ENCODE measurements at regions not wholly inside any gene's neighbourhood (a gene's known extent, or its start where the extent isn't known, plus 50 kb on each side); places are given as distances from the start of the nearest gene placed in this dataset.

DNA sequence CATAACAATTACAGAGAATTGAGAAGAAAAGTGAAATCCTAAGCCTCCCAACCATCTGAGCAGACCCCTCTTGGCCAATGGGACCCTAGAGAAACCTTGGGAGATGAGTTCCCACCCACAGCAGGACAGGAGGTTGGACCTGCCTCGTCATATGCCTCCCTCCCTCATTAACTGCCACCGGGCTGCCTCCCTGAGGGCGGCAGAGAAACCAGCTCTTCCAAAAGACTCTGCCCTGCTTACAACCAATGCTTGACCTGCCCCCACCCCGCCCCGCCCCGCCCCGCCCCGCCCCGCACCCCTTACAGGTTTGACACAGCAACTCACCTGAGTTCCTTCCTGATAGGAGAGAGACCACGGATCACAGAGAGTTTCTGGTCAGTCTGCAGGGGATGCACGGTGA, 86.1 kb downstream of the ADRA2C start:
- DNase-seq (ENCODE audit: low read depth) = no peak

DNA sequence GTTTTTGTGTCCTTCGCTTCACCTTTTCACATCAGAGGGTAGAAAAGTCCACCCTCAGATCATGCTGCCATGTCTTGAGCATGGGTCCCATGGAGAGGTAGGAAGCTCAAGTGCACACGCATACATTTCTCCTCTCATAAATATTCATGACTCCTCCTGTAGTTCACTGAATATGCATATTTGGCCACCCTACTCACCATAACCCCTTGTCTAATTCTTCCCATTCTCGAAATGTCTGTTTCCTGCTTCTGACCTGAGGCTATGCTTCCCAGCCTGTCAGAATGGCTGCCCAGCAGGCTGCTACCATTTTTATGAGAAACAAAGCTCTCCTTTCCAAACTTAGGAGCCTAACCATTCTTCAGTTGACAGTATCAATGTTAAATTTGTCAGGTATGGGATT, 86.5 kb downstream of the ADRA2C start:
- no peak for DNase-seq (ENCODE audit: low read depth)

DNA sequence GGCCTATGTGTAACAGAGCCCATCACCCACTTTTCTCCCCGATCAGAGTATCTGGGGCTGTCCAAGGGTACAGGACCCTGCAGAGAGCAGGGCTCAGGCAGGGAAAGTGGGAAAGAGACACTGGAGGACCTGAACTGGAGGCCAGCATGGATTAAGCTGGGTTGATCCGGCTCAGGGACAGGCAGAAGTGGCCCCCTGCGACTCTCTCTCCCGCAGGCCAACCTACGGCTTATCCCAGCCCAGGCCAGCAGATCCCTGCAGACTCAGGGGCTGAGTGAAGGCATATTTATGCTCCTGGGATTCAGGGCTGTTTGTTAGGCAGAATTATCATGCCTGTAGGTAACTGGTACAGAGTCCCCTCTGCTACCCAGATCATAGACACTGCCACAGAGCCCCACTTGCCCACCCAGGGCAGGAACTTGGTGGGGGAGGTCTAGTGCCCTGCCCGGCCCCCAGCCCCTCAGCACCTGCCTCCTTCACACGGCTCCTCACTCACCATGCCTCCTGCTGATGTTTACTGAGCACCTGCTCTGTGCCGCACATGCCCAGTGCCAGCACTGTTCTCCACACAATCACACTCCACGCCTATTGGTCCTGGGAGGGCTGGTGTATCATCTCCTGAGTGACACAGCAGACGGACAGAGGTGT, 87.3 kb downstream of the ADRA2C start:
- no peak for DNase-seq (ENCODE audit: low read depth)

DNA sequence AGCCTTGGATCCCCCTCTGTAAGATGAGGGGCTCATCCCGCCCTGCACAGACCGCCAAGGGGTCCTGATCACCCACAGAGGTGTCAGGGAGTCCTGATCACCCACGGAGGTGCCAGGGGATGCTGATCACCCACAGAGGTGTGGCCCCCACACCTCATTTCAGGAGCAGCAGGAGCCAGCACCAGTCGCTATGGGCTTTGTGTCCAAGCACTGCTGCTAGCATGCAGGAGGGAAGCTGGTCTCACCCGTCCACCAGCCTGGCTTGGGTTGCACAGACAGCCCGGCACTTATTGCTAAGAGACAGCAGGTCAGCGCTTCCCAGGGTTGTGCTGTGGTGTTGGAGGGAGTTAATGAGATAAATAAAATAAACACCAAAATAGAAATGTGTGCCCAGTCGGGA, 88.5 kb downstream of the ADRA2C start:
- DNase-seq (ENCODE audit: low read depth) = no peak

DNA sequence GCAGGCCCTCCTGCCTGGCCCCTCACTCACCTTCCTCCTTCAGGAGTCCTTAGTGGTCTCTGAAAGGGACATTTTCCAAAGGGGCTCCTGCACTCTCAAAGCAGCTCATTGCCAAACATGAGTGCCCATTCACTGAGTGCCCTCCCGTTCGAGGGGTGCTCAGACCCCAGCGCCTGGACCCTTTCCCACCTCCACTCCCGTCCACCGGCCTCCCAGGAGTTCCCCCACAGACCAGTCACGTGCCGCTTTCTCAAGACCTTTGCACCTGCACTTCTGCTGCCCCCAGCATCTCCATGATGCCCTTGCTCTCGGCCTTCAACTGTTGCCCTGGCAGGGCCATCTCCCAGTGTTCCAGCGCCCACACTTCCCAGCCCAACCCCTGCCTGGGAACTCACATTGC, 89.5 kb downstream of the ADRA2C start:
- DNase-seq (ENCODE audit: low read depth) = no peak

DNA sequence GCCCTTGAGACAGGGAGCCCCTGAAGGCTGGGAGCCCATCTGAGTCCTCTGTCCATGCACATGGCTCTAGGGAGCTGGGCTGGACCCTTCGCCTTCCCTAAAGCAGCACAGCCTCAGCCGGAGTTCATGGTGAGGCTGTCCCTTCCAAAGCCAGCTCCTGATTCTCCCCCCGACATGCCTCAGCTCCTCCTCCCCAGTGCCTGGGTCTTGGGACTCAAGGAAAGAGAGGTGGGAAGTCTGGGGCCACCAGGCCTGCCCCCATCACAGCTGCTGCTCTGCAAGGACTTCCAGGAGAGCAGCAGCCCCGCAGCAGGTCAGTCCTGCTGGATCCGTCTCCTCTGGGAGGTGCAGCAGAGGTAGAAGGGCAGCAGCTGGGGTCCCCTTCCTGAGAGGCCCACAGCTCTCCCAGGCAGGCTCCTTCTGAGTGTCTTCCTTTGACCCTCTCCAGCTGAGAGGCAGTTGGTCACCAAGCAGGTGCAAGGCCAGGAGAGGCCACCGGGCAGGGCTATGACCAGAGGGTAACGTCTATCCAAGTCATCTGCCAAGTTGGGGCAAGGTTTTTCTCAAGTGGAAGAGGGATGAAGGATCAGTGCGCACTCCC, 90.5 kb downstream of the ADRA2C start:
- no peak for DNase-seq (ENCODE audit: low read depth)

DNA sequence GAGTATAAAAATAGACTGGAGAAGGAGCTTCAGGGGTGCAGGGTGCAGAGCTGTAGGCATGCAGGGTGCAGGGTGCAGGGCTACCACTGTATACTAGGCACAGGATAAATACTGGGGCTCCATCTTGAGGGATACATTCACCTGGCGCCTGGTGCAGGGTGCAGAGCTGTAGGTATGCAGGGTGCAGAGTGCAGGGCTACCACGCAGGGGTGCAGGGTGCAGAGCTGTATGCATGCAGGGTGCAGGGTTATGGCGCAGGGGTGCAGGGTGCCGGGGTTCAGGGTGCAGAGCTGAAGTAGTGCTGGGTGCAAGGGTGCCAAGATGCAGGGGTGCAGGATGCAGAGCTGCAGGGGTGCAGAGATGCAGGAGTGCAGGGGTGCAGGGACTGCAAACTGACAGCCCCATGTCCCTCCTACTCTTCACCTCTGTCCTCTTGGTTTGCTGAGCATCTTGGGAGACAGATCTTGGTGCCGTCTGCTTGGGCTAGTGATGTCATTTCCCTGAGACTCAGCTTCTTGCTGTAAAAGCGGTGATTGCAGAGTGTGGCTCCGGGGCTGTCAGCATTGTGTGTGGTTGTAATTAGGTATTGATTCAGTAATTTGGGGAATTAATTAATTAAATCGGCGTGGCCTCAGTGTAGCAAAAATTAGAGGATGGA, 91.2 kb downstream of the ADRA2C start:
- DNase-seq (ENCODE audit: low read depth) = no peak

DNA sequence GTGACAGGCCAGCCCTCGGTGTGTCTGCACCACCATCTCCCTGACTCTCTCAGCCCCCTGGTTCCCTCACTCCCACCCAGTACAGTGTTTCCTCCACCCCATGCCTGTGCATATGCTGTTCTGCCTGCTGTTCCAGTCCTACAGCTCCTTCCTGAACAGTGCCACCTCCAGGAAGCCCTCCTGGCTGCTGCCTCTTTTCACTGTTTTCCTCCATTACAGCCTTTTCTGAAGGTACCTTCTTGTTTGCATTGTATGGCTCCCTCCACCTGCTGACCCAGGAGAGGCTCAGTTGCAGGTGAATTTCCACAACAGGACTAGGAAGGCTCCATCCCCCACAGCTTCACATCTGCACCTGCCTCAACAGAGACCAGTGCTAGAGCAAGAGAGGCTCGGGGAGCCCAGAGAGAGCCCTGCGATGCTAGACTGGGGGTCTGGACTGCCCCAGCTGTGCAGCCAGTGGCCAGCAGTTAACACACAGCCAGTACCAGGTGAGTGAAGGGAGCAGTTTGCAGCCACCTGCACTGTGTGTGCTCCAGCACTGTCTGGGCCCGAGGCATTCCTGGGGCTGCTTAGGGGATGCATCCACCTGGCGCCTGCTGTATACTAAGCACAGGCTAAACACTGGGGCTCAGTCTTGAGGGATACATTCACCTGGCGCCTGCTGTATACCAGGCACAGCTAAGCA, 92.0 kb downstream of the ADRA2C start:
- DNase-seq (ENCODE audit: low read depth) = no peak

DNA sequence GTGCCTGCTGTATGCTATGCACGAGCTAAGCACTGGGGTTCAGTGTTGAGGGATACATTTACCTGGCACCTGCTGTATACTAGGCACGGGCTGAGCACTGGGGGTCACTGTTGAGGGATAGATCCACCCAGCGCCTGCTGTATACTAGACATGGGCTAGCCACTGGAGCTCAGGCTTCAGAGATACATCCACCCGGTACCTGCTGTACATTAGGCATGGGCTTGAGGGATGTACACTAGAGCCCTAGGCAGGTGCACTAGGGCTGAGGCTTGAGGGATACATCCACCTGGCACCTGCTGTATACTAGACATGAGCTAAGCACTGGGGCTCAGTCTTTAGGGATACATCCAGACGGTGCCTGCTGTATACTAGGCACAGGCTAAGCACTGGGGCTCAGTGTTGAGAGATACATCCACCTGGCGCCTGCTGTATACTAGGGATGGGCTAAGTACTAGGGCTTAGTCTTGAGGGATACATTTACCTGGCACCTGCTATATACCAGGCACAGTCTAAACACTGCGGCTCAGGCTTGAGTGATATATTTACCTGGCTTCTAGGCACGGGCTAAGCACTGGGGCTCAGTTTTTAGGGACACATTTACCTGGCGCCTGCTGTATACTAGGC, 92.7 kb downstream of the ADRA2C start:
- no peak for DNase-seq (ENCODE audit: low read depth)

DNA sequence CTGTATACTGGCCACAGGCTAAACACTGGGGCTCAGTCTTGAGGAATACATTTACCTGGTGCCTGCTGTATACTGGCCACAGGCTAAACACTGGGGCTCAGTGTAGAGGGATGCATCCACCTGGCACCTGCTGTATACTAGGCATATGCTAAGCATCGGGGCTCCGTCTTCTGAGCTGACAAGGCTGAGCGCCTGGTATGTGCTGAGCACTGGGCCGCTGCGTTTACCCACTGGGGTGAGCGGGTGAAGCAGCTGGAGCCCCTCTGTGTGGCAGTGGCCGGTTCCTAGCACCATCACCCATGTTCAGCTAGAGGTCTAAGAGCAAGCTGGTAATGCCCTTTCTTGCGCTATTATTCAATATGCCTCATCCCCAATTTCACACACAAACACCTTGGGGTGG, 93.4 kb downstream of the ADRA2C start:
- no peak for DNase-seq (ENCODE audit: low read depth)

DNA sequence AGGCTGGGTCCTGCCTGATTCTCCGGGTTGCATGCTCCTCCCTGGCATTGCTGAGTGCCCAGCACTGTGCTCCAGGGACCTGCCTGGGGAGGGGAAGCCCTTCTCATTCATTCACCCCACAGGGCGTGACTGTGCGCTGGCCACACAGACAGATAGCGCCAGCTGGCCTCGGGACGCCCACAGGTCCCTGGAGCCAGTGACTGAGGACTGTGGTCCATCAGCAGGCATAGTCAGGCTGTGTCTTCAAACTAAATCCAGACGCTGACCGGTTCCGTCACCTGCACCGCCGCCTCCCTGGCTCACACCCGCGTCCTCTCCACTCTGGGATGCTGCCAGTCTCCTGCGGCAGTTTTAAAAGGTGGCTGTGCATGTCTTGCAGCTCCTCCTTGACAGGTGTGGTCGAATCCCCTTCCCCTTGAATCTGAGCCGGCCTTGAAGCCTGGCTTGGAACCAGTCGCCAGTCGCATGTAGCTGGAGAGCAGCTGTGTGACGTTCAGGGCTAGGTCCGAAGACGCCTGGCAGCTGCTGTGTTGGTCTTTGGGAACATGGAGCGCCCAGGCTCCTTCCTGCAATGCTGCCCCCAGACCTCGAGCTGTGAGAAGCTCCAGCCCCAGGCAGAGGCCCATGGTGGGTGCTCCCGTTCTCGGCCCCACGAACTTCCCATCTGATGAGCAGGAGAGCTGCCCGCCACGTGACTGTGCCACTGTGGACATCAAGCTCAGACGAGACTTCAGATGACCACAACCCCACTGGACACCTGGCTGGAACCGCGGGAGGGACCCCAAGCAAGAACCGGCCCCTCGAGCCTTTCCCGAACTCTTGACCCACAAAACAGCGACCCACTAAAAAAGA, 94.1 kb downstream of the ADRA2C start:
- no peak for DNase-seq (ENCODE audit: low read depth)

DNA sequence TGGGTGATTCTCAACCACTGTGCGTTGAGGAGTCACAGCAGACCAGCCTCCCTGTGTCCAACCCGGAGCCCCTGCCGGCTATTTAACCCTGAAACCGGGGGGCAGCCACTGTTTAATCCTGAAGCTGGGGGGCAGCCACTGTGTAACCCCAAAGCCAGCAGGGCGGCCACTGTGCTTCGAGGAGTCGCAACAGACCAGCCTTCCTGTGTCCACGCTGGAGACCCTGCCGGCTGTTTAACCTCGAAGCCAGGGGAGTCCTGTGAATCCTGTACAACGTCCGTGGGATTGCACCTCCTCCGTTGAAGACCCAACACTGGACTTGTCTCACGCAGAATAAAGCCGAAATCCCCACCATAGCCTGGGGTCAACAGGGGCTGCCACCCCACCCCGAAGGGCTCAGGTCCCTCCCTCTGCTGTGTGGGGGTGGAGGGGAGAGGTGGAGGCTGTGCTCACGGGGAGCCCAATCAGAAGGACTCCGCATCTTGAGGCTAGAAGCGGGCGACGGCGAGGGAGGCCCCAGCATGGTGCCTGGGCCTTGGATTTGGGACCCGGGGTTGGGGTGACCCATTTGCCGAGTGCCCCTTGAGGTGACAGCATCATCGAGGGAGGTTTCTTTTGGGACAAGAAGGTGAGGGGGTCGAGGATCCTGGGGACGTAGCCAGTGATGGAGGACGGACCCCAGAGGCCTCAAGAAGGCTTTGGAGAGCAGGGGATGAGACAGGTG, 94.9 kb downstream of the ADRA2C start:
- DNase-seq (ENCODE audit: low read depth) = no peak

DNA sequence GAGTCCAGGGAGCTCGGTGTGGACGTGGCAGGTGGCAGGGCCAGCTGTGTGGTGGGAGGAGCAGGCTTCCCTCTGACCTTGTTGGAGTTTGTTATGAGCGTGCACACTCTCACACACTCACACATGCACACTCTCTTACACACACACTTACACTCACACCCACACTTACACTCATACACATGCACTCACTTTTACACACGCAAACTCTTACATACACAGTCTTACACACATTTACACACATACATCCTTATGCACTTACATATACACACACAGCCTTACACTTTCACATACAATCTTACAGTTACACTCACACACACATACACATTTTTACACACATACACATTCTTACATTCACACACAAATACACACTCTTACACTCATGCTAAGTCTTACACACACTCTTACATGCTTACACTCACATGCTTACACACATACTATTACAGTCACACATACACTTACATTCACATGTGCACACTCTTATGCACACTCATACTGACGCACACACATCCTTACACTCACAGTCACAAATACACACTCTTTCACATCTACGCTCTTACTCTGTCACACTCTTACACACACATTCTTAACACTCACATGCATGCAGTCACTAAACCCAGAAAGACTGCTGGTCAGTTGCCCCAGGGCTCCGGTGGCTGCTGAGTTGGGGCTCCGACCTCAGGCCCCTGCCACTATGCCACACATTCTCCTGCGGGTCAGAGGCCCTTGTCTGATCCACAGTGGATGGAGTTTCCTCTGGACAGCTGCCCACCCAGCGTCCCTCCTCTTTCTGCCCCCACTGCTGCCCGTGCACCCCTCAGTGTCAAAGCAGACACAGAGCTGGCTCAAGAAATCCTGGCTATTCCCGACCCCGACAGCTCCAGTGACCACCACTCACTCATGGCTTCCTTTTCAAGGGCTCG, 95.8 kb downstream of the ADRA2C start:
- no peak for DNase-seq (ENCODE audit: low read depth)

DNA sequence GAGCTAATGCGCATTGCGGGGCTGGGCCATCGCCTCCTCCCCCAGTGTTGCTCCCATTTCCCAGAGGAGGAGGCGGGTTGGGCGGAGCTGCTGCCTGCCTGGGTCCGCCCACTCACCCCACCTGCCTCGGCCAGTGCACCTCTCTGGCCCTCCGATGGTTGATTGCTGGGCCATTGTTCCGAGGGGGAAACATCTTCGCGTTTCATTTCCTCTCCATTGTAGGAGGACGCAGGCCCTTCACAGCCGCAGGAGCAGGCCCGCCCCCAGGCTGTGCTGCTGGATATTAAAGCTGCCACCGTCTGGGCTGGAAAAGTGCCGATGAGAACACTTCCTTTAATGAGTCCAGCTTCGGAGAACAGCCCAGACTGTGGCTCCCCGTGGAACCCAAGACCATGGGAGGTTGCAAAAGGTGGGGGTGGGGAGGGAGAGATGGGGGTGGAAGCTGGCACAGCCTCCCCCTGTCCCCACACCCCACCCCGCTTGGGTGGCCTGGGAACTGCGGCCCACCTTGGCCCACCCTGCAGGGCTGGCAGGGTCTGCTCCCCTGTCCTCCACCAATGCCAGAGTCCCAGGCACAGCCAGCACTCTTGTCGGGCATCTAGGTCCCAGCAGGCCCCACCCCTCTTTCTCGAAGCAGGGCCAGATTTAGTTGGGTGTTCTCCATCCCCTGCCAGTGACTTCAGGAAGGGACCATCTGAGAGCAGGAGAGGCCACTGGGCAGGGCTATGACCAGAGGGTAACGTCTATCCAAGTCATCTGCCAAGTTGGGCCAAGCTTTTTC, 96.6 kb downstream of the ADRA2C start:
- DNase-seq (ENCODE audit: low read depth) = no peak

DNA sequence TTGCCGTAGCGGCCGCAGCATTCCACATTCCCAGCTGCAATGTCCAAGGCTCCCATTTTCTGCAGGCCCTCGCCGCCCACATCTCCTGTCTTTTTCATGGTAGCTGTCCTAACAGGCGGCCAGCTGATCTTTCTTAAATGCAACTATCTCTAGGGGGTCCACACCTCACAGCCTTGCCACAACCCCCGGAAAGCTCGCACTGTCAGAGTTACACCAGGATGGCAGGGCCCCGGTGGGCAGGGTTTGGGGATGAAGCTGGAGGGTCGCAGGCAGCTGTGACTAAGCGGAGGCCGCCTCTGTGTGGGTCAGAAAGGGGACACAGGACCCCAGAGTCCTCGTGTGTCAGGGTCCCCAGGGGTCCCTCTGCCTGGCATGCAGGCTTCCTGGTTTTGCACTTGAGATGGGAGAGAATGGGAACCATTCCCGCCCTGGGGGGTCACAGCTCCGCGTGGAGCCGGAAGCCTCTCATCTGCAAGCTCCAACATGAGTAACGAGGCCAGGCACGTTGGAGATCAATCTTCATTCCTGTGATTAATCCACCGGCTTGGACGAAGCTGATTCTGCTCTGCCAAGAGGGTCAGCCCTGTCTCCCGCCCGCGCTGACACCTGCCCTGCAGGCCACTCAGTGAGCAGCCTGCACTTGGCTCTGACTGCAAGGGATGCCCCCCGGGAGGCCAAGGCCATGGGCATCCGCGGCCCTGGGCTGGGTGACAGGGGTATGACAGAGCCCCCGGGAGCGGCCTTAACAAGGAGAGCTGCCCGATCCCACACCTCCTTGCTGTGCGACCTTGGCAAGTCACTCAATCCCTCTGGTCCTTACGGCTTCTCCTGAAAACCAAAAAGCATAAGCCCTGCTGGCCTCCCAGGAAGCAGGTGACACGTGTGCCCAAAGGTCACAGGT, 97.9 kb downstream of the ADRA2C start:
- no peak for DNase-seq (ENCODE audit: low read depth)

DNA sequence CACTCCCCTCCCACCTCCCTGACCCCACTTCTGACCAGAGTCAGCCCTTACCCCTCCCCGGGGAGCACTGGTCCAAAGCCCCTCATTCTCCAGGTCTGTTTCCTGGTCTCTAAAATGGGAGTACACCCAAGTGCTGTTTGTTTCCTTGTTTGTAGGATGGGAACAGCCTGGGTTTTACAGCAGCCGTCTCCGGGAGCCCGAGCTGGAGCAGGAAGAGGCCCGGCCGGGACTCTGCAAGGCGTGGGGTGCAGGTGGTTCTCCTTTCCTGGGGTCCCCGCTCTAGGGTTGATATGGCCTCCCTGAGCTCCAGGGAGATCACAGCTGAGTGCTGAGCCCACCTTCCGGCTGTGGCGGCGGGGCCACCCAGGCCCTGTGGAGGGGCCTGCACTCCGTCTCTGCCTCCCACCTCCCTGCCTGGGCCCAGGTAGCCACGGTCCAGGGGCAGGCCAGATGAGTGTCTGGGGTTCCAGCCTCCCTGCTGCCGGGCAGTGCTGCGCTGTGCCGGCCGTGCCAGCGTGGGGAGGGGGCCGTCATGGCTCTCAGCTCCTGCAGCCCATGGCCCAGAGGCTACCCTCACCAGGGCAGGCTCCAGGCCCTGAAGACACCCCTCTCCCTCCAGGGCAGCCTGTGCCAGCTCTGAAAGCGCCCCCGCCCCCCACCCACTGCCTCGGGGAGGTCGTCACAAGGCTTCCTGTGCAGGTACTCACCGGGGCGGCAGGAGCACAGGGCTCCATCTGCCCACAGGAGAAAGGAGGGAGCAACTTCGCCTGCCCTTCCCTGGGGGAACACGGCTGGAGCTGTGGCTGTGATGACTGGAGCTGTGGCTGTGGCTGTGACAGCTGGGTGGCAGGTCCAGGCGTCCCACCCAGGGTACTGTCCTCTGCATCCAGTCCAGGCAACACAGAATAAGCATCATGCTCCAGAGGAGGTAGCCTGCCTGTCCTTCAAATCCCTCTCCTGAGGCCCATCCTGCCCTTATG, 98.8 kb downstream of the ADRA2C start:
- no peak for DNase-seq (ENCODE audit: low read depth)
